Hindlimb muscle (tissue), 1 donor: ENCODE measurements at regions not wholly inside any gene's neighbourhood (a gene's known extent, or its start where the extent isn't known, plus 50 kb on each side); places are given as distances from the start of the nearest gene placed in this dataset.
"Not testable (repeated sequence)": the region's sequence is repeated elsewhere in the genome, so short reads cannot be mapped to it uniquely, and the experiment has no call there.

Experiments
- DNase-seq: peaks from one replicate; pipeline ENCODE4 v3.0.0-alpha.2; 2013

DNA sequence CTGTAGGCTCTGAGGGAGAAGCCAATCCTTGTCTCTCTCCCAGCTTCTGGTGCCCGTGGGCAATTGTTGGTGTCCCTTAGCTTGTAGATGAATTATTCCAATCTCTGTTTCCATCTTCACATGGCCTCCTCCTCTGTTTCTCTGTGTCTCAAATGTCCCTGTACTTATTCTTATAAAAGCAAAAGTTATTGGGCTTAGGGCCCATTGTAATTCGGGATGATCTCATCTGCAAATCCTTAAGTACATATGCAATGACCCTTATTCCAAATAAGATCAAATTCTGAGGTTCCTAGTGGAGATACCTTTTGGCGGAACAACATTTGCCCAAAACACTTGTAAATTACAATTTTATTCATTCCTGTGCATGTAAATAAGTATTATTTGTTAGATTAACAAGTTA, 147.4 kb upstream of the EPHA3 start:
- DNase-seq = no peak

DNA sequence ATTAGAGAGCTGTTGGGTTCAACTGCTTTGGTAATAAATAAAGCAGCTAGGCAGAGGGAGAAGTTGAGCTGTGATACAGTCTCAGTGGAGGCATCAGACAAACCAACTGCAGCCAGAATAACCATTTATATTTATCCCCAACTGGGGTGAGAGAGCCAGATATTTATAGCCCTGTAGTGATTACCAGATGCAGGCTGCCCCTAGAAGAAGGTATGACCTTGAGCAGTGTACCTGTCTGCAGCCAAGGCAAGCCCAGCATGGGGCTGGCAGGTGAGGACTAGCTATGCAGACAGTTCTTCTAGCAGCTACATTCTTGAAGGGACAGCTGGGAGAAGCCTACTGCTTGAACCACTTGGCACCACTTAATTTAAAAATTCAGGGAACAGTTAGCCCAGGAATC, 144.4 kb upstream of the EPHA3 start:
- no peak for DNase-seq

DNA sequence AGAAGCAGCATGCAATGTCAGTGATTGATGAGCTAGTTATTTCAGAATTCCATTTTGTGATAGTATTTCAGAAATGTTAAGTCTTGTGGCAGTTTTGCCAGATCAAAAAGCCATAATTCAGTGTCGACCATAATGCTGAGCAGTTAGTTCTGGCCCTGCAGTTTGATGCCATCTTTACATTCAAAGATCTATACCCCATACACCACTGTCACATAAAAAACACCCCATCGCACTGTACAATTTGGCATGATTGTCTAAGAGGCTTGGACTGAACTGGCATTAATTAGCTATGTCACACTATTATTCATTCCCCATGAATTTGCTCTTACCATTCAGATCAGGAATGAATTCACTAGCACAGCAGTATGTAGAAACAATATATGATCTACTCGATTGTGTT, 127.7 kb upstream of the EPHA3 start:
- DNase-seq = no peak

DNA sequence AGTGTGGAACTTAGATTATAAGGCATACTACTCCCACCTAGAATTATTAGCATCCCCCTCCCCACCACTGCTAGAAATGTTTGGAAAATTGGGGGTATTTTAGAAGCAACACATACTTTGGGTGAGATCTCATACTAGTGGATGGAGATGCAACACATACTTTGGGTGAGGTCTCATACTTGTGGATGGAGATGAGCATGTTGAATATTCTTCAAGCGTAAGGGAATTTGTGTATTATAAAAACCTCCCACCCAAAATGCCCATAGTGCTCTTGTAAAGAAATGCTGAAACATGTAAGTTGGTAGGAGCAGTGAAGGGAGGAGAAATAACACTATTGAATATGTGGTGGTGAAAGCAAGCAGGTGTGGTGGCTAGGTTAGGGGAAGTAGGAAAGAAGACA, 124.0 kb upstream of the EPHA3 start:
- DNase-seq = no peak

DNA sequence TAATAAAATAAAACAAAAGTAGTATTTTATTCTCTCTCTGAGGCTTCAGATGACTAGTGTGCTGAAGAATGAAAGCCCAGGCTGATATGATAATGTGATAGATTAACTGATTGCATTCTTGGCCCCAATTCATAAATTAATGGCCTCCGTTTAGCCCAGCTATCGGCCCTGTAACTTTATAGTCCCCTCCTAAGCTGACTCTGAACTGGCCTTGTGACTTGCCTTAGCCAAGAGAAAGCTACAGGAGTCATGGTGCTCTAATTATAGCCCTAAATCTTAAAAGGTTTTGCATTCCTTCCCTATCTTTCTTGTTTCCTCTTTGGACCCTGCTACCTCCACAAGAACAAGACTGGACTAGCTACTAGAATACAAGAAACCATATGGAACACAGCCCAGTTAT, 123.2 kb upstream of the EPHA3 start:
- DNase-seq = no peak

DNA sequence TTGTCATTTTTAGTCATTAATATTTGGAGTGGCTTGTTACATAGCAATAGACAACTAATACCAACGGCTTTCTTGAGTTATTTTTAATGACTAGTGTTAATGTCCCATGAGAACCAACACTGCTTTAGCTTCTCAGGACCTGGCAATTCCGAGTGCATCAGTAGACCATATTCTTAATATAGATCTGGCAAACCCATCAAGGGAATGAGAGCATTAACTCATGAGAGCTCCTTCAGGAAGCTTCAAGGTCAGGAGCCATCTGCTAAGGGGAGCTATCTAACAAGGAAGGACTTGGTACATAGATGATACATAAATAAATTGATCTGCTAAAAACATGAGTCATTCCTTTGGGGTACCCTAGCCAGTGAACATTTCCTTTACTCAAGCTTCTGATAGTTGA, 122.6 kb upstream of the EPHA3 start:
- no peak for DNase-seq

DNA sequence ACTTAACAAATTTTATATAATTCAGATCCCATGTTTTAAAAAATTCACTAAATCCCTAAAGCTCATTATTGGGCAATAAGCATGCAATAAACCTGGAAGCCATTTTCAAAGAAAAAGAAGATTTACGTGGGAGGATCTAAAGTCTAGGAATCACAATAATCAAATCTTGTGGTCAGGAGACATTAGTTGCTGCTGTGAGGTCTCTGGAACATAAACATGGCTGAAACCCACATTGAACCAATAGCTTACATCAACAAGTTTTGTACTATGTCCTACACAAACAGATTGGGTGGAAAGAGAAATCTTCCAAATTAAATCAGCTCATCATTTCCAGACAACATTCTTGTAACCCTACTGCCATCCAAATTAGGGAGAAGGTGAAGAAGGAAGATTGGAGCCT, 121.9 kb upstream of the EPHA3 start:
- DNase-seq = no peak

DNA sequence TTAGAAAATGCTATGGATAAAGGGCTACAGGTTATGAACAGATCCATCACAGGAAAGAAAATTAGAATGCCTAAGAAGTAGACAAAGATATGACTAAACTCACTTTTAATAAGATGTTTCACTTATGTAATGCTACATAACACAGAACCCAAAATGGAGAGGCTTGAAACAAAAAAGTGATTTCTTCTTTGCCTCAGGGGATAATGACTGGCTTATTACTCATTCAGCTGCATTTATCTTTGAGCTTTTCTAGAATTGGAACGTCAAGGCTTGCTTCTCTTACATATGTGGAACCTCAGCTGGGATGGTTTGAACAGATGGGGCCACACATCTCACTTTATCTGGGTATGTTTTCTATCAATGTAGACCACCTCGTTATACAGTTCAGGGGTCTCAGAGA, 120.6 kb upstream of the EPHA3 start:
- no peak for DNase-seq

DNA sequence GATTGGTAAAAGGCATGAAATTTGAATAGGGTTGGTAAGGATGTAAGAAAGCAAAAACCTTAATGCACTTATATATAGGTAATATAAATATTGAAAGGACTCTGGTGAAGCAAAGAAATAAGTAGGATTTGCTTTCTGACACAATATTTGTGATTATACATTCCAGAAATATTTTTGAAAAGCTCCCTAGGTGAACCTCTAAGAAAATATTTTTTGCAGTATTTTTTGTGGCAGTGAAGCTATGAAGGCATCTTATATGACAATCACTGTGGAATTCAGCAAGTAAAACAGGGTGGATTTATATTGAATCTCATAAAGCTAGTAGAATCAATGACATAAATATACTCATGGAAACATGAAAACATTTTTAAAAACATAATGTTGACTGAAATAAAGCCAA, 119.6 kb upstream of the EPHA3 start:
- DNase-seq = no peak

DNA sequence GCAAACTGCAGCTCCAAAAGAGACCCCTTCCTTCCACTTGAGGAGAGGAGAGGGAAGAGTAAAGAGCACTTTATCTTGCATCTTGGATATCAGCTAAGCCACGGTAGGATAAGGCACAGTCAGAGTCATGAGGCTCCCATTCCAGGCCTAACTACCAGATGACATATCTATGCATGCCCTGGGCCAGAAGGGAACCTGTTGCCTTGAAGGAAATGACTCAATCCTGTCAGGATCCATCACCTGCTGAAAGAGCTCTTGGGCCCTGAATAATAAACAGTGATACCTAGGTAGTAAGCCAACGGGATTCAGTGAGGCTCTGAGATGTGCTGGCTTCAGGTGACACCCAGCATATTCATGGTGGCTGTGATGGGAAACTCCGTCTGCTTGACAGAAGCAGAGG, 118.5 kb upstream of the EPHA3 start:
- DNase-seq = no peak

DNA sequence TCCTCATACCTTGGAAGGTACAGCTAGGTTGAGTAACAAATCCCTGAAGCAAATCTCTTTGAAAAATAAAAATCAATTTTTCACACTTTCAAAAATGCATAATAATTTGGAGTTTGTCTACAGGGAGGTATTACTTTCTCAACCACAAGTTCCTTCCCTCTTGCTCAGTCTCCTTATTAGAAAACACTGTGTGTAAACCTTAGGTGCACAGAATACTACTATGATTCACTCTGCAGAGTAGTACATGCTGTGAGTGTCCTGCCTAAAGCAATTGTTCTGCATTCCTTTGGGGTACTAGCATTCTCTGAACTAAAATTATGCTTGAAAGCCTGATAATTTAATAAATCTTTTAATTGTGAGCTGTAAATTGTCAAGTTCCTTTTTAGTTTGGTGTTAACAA, 115.9 kb upstream of the EPHA3 start:
- DNase-seq = no peak

DNA sequence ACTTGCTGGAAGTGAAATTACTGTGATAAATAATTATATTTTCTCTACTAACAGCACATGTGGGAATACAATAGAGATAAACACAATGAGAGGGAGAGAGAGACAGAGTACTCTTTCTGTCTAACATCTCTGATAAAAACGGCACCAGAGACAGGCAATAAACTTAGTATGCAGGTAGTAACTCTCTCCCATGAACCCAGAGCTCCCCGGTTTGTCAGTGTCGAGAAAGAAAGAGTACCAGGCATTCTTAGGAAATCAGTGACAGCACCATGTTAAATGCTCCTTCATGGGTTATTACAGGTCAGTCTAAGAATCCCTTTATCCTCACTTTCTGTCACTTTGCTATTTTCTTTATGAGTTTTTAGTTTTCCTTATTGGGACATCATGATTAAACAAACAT, 110.7 kb upstream of the EPHA3 start:
- DNase-seq = no peak

DNA sequence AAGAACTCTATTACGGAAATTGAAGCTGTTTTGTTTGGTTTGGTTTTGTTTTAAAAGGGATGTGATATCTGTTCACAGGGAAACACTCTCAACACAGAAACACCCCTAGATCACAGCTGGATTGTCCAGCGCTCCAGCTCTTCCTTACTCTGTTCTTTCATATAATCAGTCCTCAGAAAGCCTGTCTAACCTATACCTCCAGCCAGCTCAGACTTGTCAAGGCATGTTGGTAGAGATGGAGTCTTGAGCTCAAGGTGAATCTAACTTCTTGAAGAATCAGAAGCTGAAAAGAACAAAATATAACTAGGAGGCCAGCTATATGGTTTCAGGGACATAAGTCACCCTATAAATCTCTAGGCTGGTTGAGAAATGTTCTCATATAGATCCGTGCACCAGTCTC, 110.2 kb upstream of the EPHA3 start:
- no peak for DNase-seq

DNA sequence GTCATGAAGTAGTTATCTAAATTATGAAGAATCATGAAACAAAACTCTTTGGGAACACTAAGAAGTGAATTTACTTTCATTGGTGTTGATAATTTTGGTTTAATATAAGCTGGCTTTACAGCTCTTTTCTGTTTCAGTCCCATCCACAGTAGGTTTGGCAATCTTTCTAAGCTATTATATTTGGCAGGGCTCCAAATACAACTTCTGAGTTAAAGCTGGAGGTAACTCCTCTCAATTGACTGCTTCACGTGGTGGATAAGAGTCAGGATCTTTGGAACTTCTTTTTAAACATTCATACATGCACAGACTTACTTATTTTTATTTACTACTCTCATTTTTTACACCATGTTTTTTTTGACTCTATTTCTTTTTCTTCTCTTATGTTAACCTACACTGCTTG, 106.5 kb upstream of the EPHA3 start:
- no peak for DNase-seq

DNA sequence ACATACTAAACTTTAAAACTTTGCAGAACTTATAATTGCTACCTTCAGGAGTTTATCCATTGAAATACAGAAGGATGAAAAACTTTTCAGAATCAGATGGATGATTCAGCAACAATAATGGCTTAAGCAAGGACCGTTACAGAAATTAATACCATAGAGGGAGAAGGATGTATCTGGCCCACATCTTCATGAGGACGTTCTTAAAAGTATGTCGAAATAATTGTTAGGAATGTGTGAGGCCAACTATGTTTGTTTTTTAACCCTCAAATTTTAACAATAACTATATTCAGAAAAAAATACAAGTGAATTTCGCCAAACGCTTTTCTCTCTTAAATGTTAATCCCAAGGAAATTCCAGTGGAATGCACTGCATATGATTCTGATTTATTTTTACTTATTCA, 105.2 kb upstream of the EPHA3 start:
- DNase-seq = no peak

DNA sequence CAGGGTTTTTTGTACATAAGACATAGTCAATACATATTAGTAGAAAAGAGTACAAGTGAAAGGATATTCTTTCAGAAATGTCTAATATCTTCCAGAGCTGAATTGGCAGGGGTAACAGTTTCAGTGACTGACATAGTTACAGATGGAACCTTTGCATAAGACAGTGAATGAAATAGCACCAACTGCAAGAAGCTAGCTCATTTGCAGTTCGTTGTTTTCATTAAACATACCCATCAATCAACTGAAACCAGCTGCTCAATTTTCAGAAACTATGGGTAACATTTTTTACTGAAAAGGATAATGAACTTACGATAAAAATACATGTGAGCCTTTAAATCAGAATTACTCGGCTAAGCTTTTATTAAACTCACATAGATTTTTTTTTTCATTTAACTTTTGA, 93.9 kb upstream of the EPHA3 start:
- no peak for DNase-seq

DNA sequence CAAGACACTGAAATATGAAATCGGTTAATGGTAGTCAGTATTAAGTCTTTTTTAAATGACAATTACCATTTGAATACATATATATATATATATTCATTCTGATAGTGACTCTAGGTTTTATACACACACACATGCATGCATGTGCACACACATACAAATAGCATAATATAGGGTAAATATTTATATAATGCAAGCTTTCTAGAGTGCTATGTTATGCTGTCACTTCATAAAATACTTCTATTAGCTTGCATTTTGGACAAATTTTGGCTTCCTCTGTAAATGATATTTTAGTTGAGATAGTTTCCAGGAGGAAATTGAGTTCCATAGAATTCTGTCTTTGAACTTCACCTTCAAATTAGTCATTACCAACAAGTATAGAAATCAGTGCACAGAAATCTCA, 89.9 kb upstream of the EPHA3 start:
- DNase-seq = no peak

DNA sequence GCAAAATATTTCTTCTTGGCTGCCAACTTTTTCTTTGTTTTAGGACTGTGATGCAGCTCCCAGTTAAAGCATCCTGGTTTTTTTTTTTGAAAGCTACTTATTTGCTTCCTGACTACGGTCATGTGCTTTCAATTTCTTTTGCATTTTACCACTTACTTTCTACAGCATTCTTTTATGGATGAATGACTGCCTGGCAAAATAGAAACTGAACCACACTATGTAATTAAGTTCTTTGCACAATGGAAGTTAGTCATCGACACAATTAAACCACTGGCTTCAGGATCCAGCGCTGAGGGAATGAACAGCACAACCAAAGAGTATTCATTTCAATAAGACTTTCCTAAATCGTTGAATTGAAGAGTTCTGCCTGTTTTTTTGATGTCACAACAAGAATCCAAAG, 82.2 kb upstream of the EPHA3 start:
- no peak for DNase-seq

DNA sequence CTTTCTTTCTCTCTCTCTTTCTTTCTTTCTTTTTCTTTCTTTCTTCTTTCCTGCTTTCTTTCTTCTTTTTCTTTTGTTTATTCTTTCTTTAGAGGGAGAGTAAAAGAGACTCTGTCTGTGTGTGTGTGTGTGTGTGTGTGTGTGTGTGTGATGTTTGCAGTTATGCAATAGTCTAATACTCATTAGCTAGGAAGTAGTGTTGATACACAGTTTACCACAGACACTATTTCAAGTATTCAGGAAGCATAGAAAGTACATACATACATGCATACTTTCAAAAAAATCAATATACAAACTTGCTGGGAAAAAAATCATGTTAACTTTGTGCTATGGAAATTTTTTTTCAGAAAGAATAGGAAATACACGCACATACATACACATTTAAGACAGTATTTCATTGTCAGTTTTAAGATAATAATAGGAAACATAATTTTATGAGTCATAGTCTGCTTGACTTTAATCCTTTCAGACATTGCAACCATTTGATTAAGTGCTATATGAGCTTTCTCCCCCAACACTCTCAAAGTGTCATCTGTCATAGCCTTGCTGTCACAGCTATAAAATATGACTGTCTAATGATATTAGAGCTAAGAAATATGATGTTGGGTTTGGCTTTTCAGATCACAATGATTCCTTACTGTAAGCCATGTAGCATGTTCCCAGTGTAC, 74.9 kb upstream of the EPHA3 start:
- no peak for DNase-seq

DNA sequence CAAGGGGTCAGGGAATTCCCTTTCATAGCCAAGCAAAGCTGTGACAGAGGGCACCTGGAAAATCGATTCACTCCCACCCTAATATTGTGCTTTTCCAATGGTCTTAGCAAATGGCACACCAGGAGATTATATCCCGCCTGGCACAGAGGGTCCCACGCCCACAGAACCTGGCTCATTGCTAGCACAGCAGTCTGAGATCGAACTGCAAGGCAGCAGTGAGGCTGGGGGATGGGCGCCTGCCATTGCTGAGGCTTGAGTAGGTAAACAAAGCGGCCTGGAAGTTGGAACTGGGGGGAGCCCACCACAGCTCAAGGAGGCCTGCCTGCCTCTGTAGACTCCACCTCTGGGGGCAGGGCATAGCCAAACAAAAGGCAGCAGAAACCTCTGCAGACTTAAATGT, 72.7 kb upstream of the EPHA3 start:
- not testable (repeated sequence) for DNase-seq

DNA sequence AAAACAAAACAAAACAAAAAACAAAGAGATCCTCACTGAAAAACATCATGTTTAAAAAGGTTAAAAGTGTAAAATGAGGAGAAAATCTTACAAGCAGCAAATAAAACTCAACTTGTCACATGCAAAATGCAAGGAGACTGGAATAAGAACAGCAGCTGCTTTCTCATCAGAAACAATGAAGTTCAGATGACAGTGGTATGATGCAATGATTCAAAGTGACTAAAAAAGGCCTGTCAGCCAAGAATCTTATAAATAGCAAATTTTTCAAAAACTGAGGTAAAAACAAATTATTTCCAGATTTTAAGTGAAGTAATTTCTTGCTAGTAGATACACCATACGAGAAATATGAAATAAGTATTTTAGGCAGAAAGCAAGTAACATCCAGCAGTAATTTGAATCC, 68.6 kb upstream of the EPHA3 start:
- DNase-seq = no peak

DNA sequence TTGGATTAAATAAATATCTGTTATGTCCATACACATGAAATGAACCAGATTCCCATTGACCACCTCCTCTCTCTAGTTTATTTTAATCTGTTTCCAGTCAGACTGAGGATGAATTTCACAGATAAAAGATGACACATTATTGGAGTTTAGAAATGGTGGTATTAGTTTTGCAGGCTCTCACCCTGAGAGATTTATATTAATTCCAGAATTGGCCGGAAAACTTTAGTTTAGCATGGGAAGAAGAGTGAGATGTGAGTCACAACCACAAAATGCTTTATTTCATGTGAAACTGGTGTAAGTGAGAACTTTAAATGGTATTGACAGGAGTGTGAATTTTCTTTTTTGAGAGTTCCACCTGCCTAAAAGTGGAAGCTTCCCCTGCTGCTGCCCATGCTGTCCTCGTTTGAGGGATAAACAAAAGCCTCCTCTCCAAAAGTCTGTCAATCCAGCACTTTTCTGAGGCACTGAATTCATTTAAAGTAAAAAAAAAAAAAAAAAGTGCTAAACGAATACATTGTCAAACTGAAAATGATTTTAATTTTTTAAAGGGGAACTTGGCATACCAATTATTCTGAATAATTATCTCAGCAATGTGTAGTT, 65.1 kb upstream of the EPHA3 start:
- no peak for DNase-seq

DNA sequence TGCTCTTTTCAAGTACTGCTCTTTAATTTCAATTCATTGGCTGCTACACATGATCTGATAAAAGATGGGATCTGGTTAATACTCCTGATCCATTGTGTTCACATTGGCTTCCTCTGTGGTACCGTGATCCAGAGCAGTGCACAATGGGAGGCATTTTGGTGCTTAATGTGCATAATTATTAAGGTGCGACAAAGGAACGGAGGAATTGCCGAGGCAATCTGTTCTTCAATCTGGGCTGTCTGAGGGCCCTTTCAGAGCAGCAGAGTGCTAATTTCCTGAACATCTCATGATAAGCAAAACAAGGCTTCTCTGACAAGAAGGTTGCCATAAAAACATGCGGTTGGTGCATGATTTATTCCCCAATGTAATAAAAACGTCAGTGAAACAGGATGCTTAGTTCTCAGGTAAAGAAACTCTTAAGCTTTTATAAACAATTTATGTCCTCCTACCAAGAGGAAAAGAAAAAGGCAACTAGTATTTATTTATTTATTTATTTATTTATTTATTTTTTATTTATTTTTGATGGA, 64.0 kb upstream of the EPHA3 start:
- DNase-seq = no peak

DNA sequence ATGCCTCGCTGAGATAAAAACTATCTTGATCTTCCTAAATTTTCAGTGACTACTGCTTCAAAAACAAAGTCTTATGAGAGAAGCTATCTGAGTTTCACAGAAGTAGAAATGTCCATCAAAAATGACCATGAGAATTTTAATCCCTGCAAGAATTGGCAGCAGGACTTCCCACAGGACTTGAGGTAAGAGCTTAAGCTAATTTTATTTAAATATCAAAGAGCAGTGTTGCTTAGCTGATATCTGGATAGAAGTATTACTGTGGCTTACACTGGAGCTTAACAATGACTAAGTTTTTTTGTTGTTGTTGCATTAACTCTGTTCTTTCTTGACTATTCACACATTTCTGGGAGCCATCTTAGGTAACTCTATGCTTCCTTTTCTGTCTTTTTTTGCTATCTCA, 60.8 kb upstream of the EPHA3 start:
- DNase-seq = no peak

DNA sequence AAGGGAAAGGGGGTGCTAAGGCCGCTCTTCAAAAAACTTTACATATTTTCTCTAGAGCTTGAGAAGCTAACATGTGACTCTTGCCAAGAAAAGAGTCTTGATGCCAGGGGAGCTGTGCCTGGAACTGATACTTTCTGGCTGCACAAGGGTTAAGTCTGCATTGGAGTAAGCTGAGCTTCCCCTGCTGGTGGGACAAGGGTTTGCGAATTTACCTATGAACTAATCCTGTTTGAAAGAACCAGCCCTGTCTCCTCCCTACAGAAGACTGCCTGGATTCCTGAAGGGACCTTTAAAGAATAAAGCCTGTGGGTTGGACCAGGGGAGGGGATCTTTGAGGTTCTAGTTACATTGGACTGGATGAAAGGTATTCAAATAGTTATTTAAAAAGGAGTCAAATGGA, 58.3 kb upstream of the EPHA3 start:
- DNase-seq = no peak
